NOMO-1 (cell line): ENCODE measurements at regions not wholly inside any gene's neighbourhood (a gene's known extent, or its start where the extent isn't known, plus 50 kb on each side); places are given as distances from the start of the nearest gene placed in this dataset.

Experiments used
- DNase-seq, 2 experiments: peaks; one replicate each; lab custom pipeline; 2025; ENCODE audit not compliant: unreplicated experiment in 2 of 2; lab: John Stamatoyannopoulos, UW

- DNase-seq = no peak
Measured at GRCh38 chr12:115012861-115013235, 328.9 kb upstream of the TBX3 start.

DNA sequence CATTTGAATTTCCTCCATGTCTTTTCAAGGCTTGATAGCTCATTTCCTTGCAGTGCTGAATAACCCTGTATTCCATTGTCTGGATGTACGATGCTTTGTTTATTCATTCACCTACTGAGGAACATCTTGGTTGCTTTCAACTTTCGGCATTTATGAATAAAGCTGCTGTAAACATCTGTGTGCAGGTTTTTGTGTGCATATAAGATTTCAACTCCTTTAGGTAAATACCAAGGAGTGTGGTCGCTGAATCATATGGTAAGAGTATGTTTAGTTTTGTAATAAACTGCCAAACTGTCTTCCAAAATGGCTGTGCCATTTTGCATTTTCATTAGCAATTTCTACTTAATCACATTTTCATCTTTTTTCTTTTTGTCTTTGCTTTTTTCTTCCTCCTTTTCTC lies 327.7 kb upstream of the TBX3 start:
- DNase-seq = no peak

- DNase-seq = no peak
Measured at GRCh38 chr12:115010324-115010995, 326.5 kb upstream of the TBX3 start.

- DNase-seq = no peak
Measured at GRCh38 chr12:115008929-115009328, 325.0 kb upstream of the TBX3 start.

DNA sequence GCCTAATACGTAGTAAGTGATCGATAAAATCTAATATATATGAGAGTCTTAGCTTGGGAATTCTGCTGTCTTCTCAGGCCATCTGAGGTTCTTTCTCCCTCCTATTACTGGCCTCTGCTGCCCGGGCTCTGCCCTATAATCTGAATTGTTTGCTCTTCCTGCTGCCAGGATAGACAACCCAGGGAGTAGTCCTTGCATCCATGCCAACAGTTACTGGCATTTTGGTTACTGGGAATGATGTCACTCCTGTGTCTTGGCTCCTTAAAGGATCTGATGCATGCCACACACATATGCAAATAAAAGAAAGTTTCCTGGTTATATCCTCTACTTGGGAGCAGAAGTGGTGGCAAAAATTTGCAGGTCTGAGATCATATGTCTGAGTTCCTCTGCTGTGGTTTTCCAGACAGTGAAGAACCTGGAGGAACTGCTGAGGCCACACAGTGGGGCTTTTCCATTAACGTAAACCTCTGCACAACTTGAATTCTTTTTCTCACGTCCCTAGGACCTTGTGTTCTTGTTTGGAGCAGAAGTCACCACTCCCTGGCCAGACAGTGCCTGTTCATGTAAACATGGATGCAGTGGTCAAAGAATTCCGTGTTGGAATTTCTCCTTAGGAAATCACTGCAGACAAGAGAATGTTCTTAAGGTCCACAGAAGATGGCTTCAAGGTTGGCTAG lies 320.6 kb upstream of the TBX3 start:
- no peak for DNase-seq

GRCh38 chr12:115002434-115002833 lies 318.5 kb upstream of the TBX3 start:
- no peak for DNase-seq

DNA sequence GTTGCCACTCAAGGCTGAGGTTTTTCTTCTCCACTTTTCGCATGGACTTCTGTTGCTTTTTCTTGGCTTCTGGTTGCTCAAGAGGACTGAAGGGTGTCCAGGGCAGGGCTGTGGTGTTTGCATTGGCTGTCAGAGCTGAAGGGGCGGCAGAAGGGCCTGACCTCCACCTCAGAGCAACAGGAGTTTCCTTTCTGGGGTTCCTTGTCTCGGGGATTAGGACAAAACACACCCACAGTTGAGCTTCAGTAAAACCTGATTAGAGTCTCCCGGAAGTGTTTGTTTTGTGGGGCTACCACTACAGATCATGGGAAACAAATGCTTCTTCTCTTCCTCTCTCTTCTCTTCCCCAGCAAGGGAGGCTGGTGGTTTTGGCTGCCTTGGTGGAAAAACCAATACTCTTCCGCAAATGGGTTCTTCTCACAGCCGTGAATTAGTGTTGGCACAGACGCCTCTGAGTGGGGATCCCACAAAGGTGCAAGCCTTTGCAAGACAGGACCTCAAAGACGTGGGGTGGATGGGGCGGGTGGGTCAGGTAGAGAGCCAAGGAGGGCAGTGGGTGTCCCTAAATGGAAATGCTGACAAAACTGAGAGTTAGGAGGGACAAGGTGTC lies 317.7 kb upstream of the TBX3 start:
- no peak for DNase-seq

DNA sequence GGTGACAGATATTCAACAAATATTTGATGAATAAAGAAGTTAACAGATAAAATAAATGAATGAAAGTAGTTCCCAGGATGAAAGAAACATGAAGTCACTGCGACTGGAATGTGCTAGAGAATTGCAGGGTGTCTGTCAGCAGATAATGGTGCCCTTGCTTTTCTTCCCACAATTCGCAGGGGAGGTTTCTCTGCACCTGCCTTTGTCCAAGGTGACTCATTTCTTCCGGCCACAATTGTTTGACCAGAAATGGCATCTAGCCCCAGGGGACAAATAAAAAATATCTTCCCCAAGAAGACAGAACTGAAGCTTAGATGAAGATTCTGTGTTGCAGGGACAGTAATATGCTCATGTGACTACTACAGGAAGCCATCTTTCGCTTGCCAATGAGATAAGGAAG lies 316.1 kb upstream of the TBX3 start:
- DNase-seq = no peak

GRCh38 chr12:114998750-114999128 lies 314.8 kb upstream of the TBX3 start:
- DNase-seq = no peak

GRCh38 chr12:114998118-114998749 lies 314.3 kb upstream of the TBX3 start:
- DNase-seq = no peak

GRCh38 chr12:114996382-114996781 lies 312.4 kb upstream of the TBX3 start:
- DNase-seq = no peak

- no peak for DNase-seq
Measured at GRCh38 chr12:114995891-114996290, 311.9 kb upstream of the TBX3 start.

- no peak for DNase-seq
Measured at GRCh38 chr12:114993165-114993564, 309.2 kb upstream of the TBX3 start.

- no peak for DNase-seq
Measured at GRCh38 chr12:114992443-114992842, 308.5 kb upstream of the TBX3 start.

DNA sequence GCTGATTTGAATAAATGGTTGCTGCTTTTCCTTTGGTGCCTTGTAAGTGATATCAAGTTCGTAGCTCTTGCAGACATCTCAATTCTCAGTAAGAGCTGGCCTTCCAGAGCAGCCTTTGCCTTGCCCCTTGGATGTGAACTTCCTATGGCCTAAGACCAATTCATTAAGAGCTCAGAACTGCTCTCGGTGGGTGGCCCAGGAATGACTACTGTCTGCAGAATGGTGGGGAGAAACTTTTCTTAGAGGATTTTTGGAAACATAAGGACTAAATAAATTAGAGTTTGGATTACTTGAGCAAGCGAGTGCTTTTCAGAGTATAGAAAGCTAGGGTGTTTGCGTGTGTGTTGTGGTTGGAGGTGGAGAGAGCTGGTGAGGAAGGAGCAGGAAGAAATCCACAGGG lies 306.4 kb upstream of the TBX3 start:
- DNase-seq = no peak

GRCh38 chr12:114986849-114987248 lies 302.9 kb upstream of the TBX3 start:
- DNase-seq = no peak

- no peak for DNase-seq
Measured at GRCh38 chr12:114986178-114986714, 302.3 kb upstream of the TBX3 start.

DNA sequence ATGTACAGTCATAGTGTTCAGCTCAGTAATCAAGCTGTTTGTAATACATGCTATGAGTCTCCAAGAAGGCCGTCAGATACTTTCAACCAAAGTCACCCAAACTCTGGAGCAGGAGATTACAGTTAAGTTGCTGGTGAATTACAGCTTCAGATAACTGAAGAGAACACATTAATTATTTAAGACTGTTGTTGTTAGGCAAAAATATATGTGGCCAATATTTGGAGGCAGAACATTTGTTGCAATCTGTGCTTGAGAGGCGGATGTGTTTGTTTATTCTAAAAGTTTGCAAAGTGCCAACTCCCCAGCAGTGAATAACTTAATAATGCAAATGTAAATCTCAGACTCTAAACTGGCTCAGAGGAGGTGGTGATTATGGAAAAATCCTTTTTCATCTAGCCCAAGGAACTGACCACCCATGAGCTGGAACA lies 300.7 kb upstream of the TBX3 start:
- DNase-seq = no peak

DNA sequence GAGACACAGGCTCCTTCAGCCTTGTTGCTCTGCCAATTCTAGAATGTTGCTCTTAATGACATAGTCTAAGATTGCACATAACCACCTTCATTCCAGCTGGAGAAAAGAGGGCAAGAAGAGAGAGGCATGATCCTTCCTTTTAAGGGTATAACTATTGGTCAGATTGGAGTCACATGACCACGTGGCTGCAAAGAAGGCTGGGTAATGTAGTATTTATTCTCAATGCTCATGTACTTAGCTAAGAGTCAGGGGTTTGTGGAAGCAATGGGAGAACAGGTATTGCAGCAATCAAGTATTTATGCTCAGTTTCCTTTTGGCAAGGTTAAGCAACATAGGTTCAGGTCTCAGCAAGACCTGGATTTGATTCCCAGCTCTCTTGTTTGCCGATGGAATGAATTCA lies 298.8 kb upstream of the TBX3 start:
- no peak for DNase-seq

DNA sequence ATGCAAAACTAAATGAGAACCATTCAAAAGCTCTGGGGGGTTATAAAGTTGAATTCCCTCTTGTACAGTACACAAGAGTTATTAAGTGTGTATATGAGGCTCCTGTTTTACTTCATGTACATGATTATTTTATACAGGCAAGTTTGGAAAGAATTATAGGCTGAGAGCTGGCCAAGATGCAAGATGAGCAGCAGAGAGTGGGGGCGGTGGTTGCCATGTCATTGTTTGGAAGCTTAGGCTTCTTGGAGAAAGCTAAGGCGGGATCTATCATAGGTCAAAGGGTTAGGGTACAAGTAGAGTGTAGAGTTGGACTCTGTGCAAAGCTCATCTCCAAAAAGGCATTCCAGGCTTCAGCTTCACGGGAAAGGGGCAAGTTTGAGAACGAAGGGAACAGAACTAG lies 297.1 kb upstream of the TBX3 start:
- no peak for DNase-seq

DNA sequence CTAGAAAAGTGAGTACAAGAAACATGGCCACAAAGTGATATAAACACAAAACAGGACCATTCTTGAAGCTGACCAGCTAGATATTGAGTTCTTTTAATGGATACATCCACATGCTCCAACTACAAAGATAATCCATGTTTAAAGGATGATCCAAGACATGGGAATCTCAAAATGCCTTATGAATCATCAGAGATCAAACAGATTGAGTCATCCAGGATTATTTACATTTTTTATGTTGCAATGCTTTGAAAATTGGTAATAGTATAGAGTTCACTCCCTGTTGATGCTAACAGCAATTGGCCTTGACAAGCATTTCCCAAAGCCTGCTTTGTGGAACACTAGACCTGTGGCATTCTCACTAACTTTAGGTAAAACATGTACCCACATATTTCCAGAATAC lies 293.0 kb upstream of the TBX3 start:
- DNase-seq = no peak

GRCh38 chr12:114976372-114976771 lies 292.4 kb upstream of the TBX3 start:
- no peak for DNase-seq
